Stimulated activated CD8-positive, alpha-beta memory T cell treated with anti-CD3 and anti-CD28 coated beads, Interleukin-7, amount 100 ng/mL, for 24 hours (primary cell): ENCODE measurements at regions not wholly inside any gene's neighbourhood (a gene's known extent, or its start where the extent isn't known, plus 50 kb on each side); places are given as distances from the start of the nearest gene placed in this dataset.

Experiments used
- DNase-seq: peaks from one replicate; pipeline ENCODE4 v3.0.0-alpha.2; 2020; ENCODE audit warnings: low read depth

- no peak for DNase-seq
Measured at GRCh38 chr6:133693565-133693964, 195.3 kb upstream of the TCF21 start.

DNA sequence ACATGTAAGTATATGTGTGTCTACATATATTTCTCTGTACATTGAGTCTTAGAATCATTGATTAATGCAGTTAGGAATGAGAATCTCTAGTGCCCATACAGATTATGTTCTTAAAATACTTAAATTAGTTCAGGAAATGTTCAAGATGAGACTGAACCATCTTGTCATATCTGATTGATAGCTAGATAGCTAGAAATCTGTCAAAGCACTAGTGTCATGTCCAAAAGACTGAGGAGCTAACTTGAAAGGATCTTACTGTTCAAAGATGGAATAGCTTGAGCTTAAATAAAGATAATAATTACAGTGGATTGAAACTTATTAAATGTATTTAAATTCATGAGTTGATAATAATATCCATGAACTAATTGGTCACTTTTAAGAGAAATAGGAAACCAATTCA, 191.7 kb upstream of the TCF21 start:
- DNase-seq, result no peak

DNA sequence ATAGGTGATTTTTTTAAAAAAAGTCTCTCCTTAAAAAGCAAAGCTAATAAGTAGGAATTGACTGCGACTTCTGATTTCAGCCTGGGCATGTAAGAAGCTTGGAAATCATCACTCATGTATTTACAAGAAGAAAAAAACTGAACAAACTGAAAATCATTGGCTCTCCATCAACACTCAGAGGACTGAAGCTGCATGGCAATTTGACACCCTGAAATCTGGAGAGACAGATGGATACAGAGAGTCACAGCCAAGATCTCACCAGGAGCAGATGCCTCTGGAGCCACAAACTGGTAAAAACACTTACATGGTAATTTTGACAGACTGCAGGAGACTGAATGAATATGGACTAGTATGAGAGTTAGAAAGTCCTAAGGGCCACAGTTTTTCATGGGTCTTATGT, 191.2 kb upstream of the TCF21 start:
- no peak for DNase-seq

DNA sequence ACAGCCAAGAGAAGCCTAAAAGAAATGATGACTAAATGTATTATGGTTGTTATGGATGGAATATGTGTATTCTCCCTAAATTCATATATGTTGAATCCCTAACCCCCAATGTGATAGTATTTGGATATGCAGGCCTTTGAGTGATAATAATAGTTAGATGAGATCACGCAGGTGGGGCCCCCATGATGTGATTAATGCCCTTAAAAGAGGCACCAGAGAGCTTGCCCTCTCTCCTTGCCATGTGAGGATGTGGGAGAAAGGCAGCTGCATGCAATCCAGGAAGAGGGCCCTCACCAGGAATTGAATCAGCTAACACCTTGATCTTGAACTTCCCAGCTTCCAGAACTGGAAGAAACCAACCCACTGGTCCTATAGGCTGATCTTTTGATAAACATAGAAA, 190.6 kb upstream of the TCF21 start:
- DNase-seq, result no peak

DNA sequence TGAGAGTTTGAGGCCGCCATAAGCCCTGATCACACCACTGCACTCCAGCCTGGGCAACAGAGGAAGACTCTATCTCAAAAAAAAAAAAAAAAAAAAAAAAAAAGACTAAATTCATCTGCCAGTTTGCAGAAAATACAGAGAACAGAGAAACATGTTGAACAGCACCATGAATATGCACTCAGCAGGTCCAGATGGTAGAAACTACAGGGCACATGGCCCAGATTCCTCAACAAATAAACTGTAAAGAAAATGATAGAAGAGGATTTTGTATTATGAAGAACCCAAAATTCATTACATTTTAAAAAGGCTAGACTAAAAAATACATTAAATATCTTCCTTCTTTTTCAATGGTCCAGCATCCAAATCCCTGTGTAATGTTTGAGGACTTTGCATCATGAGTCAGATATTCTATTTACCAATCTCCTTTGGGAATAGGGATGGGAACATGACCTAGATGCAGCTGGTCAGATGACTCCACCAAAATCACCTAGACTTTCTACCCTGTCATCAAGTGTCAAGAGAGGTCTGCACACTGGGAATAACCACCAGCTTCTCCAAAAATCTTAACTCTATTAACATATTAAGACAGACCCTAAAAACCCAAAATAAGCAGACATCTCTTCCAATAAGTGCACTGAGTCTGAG, 189.1 kb upstream of the TCF21 start:
- no peak for DNase-seq

GRCh38 chr6:133701633-133702331, 187.1 kb upstream of the TCF21 start:
- DNase-seq, result no peak

DNA sequence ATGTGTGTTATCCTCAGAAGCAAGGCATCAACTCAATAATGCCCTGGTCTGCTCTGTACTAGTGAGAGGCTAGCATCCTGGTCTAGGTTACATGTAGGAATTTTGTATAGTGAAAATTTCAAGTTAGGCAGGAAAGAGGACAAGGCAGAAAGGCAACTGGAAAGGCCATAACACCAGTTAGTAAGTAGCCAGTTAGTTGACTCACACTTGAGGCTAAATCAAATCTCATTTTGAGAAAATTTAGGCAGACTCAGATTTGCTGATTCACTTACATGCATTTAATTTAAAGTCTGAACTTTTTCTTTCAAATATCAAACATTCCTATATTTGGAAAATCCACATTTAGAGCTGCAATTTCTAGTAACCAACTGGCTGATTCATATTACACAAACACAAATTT, 184.5 kb upstream of the TCF21 start:
- DNase-seq, result no peak

DNA sequence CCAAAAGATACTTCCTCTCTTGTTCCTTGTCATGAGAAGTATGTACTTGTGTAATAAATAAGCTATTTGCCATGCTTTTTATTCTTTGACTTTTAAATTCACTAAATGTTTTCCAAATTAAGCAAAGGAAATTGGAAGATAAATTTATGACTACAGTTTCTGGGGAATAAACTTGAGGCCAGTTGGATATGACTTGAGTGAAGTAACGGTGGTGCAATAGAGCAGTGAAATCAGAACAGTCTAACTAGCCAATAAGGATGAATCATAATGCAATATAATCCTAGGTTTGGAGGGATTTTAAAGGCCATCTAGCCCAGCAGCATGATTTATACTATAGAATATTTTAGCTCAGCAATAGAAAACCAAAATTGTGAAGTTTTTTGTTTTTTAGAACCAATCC, 183.8 kb upstream of the TCF21 start:
- DNase-seq, result no peak

DNA sequence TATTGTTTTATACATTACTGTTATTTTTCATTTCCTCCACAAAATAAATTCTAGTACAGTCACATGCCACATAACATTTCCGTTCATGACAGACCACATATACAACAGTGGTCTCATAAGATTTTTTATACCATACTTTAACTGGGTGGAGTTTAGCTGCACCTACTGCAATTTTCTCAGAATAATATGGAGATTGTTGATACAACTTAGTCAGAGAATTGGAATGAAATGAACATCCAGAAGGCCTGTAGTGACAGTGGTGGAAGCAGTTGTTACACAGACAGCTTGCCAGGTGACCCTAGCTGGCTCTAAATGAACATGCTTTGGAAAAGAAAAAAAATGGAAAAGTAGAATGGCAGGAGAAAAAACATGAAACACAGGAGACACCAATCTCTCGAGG, 183.2 kb upstream of the TCF21 start:
- DNase-seq, result no peak

GRCh38 chr6:133707456-133707855, 181.5 kb upstream of the TCF21 start:
- DNase-seq, result no peak

GRCh38 chr6:133710826-133711225, 178.1 kb upstream of the TCF21 start:
- no peak for DNase-seq

DNA sequence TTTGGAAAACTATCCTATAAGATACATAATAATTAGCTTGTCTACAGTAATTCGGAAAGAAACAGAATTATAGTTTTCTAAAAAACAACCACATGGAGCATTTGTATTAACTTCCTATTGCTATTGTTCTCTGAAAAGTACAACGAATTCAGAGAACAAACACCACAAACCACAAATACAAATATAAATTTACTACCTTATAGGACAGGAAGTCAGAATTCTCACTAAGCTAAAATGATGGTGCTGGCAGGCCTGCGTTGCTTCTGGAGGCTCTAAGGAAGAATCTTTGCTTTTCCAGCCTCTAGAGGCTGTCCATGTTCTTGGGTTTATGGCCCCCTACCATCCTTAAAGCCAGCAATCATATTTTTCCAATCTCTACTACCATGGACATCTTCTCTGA, 173.6 kb upstream of the TCF21 start:
- DNase-seq, result no peak

- no peak for DNase-seq
Measured at GRCh38 chr6:133724726-133725125, 164.2 kb upstream of the TCF21 start.

- no peak for DNase-seq
Measured at GRCh38 chr6:133726188-133726587, 162.7 kb upstream of the TCF21 start.

GRCh38 chr6:133730881-133731280, 158.0 kb upstream of the TCF21 start:
- no peak for DNase-seq

- DNase-seq, result no peak
Measured at GRCh38 chr6:133740218-133740617, 148.7 kb upstream of the TCF21 start.

- DNase-seq, result no peak
Measured at GRCh38 chr6:133740816-133741215, 148.1 kb upstream of the TCF21 start.

- no peak for DNase-seq
Measured at GRCh38 chr6:133741375-133741861, 147.5 kb upstream of the TCF21 start.

- no peak for DNase-seq
Measured at GRCh38 chr6:133743621-133744020, 145.3 kb upstream of the TCF21 start.

GRCh38 chr6:133746417-133746770, 142.5 kb upstream of the TCF21 start:
- DNase-seq, result no peak

DNA sequence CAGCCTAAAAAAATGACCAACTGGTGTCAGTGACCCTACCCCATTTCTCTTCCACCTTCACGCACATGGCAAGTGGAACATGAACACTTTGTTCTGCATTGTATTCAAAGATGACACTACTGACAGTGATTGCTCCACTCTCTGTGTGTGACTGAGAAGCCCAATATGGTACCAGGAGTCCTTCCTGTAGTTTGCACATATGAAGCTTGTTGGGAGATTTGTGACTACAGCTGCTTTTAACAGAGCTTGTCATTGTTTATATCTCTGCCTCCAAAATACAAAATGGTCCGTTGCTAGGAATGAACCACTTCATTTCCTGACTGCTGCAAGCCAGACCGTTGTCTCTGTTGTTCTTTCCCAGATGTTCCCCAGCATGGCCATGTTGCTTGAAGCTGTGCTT, 140.3 kb upstream of the TCF21 start:
- DNase-seq, result no peak

DNA sequence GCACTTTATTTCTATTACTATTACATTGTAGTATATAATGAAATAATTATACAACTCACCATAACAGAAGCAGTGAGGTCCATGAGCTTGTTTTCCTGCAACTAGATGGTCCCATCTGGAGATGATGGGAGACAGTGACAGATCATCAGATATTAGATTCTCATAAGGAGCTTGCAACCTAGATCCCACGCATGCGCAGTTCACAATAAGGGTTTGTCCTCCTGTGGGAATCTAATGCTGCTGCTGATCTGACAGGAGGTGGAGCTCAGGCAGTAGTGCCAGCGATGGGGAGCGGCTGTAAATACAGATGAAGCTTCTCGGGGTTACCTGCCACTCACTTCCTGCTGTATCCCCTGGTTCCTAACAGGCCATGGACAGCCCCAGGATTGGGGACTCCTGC, 139.5 kb upstream of the TCF21 start:
- DNase-seq, result no peak

GRCh38 chr6:133752129-133752528, 136.8 kb upstream of the TCF21 start:
- no peak for DNase-seq

DNA sequence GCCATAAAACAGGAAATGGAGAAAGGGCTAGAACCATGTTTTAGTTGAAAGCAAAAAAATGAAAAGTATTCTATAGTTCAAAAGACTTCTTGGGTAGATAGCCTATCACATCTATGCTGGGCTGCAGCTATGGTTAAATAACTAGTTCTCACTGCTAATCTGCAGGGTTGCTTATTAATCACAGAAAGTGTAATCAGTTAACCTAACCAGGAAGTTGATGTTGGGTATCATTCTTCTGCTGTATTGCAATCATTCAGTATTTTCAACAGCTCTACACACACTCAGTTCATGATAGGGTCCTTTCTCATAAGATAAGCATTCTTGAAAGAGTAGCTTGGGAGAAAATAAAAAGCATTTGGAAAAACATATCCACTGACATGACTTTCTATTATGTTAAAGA, 135.2 kb upstream of the TCF21 start:
- no peak for DNase-seq
